K562 (cell line): ENCODE measurements at regions not wholly inside any gene's neighbourhood (a gene's known extent, or its start where the extent isn't known, plus 50 kb on each side); places are given as distances from the start of the nearest gene placed in this dataset.

ENCODE experiments used
- CHD1 ChIP-seq: fragments of 200-600 bp; sonication (generic); IDR thresholded peaks from one replicate; pipeline ENCODE4 v1.6.1; 2012; ENCODE audit warnings: mild to moderate bottlenecking, moderate library complexity, low read length, inconsistent platforms
- E4F1 ChIP-seq: fragments of 250-450 bp; sonication (Bioruptor Pico); IDR thresholded peaks from 2 replicates; pipeline ENCODE4 v1.5.0; 2021; ENCODE audit warnings: mild to moderate bottlenecking, borderline replicate concordance
- HNRNPL ChIP-seq: fragments of 200-400 bp; formaldehyde crosslinking; IDR thresholded peaks from 2 replicates; pipeline ENCODE4 v1.6.1; 2017; ENCODE audit warnings: low read depth, mild to moderate bottlenecking, low read length
- KAT2B ChIP-seq: IDR thresholded peaks from one replicate; pipeline ENCODE4 v1.6.1; 2012; ENCODE audit warnings: low read depth, mild to moderate bottlenecking, control low read depth, inconsistent platforms, low read length, moderate library complexity
- KAT8 ChIP-seq: fragments of 450-650 bp; IDR thresholded peaks from 2 replicates; pipeline ENCODE4 v1.6.1; 2016; ENCODE audit warnings: low read depth, mild to moderate bottlenecking
- KLF6 ChIP-seq: fragments of 250-450 bp; sonication (Bioruptor Pico); IDR thresholded peaks from 2 replicates; pipeline ENCODE4 v1.4.0; 2020; ENCODE audit warnings: mild to moderate bottlenecking, moderate library complexity, borderline replicate concordance
- MEF2D ChIP-seq: conservative IDR thresholded peaks from 2 replicates; pipeline ENCODE4 v1.6.1; 2016; ENCODE audit warnings: low read depth, missing genetic modification characterization, missing compliant biosample characterization
- NFXL1 ChIP-seq: fragments of 450-650 bp; formaldehyde crosslinking; IDR thresholded peaks from 2 replicates; pipeline ENCODE4 v1.4.0; 2021; ENCODE audit warnings: mild to moderate bottlenecking
- RBM14 ChIP-seq: fragments of 200-400 bp; formaldehyde crosslinking; IDR thresholded peaks from 2 replicates; pipeline ENCODE4 v1.6.1; 2018; ENCODE audit warnings: low read depth, mild to moderate bottlenecking, low read length, moderate library complexity, borderline replicate concordance; ENCODE audit not compliant: insufficient read depth
- RHOXF2B ChIP-seq: fragments of 250-450 bp; sonication (Bioruptor Pico); conservative IDR thresholded peaks from 2 replicates; pipeline ENCODE4 v1.5.1; 2021
- XRCC4 ChIP-seq: IDR thresholded peaks from one replicate; pipeline ENCODE4 v1.6.1; 2011; ENCODE audit not compliant: insufficient read depth, insufficient read length; ENCODE audit errors: extremely low read depth
- ZNF124 ChIP-seq: sonication (generic); formaldehyde crosslinking; IDR thresholded peaks from 2 replicates; pipeline ENCODE4 v1.8.1; 2022; ENCODE audit warnings: missing genetic modification reagents
- ZNF197 ChIP-seq: fragments of 200-800 bp; sonication (Bioruptor generic); IDR thresholded peaks from 2 replicates; pipeline ENCODE4 v1.6.1; 2016; ENCODE audit warnings: low read depth, missing genetic modification characterization, missing compliant biosample characterization
- ZNF239 ChIP-seq: fragments of 250-450 bp; sonication (Bioruptor Pico); IDR thresholded peaks from 2 replicates; pipeline ENCODE4 v1.4.0; 2020; ENCODE audit warnings: mild to moderate bottlenecking
- ZNF354B ChIP-seq: fragments of 250-450 bp; sonication (Bioruptor Pico); IDR thresholded peaks from 2 replicates; pipeline ENCODE4 v1.4.0; 2020
- ZNF41 ChIP-seq: fragments of 250-450 bp; sonication (Bioruptor Pico); conservative IDR thresholded peaks from 2 replicates; pipeline ENCODE4 v1.4.0; 2020; ENCODE audit warnings: mild to moderate bottlenecking
- ZNF668 ChIP-seq: fragments of 250-450 bp; sonication (Bioruptor Pico); IDR thresholded peaks from 2 replicates; pipeline ENCODE4 v1.8.0; 2022; ENCODE audit warnings: mild to moderate bottlenecking, inconsistent platforms
- ZNF75A ChIP-seq: fragments of 450-650 bp; formaldehyde crosslinking; IDR thresholded peaks from 2 replicates; pipeline ENCODE4 v1.4.0; 2020; ENCODE audit warnings: mild to moderate bottlenecking
- ZSCAN29 ChIP-seq: fragments of 450-650 bp; IDR thresholded peaks from 2 replicates; pipeline ENCODE4 v1.6.1; 2017
- TF ChIP-seq, protein P1 (sequence below): fragments of 450-650 bp; IDR thresholded peaks from 2 replicates; pipeline ENCODE4 v1.6.1; 2017; ENCODE audit warnings: antibody characterized with exemption, mild to moderate bottlenecking
- TF ChIP-seq, protein P2 (sequence below), 3 experiments: fragments of 200-800 bp in 1 of 3; sonication (Bioruptor generic) in 1 of 3; sonication (generic) in 1 of 3; formaldehyde crosslinking in 1 of 3; IDR thresholded peaks; 2 replicates each; pipeline versions ENCODE4 v1.6.1 to v1.8.0; 2016 to 2022; ENCODE audit warnings: mild to moderate bottlenecking in 2 of 3, missing compliant biosample characterization in 2 of 3, missing genetic modification characterization in 2 of 3, missing genetic modification reagents in 1 of 3

DNA sequence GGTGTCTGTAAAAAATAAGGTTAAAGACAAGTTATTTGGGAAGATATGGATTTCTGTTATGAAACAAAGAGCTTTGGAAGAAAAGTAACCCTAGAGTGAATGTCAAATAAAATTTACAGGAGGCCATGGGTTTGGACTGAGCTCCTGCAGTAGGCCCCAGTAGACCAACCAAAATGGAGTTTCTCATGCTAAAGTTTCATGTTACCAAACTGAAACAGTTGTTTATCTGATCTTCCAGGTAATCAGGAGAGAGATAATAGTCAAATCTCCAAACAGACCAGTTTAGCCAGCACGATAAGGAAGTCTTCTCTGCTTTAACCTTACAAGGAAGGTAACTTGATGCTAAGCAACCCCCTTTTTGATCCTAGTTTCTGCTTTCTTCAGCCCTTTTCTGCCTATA is 60.7 kb upstream of the ICA1 start (continued):
- TF ChIP-seq ZNF197 (CRISPR knock-in tag) = peak; percentile 88; the same call in 1 of the 2 replicates
- no peak for TF ChIP-seq ZNF124 (CRISPR knock-in tag)
- TF ChIP-seq, protein P1, sequence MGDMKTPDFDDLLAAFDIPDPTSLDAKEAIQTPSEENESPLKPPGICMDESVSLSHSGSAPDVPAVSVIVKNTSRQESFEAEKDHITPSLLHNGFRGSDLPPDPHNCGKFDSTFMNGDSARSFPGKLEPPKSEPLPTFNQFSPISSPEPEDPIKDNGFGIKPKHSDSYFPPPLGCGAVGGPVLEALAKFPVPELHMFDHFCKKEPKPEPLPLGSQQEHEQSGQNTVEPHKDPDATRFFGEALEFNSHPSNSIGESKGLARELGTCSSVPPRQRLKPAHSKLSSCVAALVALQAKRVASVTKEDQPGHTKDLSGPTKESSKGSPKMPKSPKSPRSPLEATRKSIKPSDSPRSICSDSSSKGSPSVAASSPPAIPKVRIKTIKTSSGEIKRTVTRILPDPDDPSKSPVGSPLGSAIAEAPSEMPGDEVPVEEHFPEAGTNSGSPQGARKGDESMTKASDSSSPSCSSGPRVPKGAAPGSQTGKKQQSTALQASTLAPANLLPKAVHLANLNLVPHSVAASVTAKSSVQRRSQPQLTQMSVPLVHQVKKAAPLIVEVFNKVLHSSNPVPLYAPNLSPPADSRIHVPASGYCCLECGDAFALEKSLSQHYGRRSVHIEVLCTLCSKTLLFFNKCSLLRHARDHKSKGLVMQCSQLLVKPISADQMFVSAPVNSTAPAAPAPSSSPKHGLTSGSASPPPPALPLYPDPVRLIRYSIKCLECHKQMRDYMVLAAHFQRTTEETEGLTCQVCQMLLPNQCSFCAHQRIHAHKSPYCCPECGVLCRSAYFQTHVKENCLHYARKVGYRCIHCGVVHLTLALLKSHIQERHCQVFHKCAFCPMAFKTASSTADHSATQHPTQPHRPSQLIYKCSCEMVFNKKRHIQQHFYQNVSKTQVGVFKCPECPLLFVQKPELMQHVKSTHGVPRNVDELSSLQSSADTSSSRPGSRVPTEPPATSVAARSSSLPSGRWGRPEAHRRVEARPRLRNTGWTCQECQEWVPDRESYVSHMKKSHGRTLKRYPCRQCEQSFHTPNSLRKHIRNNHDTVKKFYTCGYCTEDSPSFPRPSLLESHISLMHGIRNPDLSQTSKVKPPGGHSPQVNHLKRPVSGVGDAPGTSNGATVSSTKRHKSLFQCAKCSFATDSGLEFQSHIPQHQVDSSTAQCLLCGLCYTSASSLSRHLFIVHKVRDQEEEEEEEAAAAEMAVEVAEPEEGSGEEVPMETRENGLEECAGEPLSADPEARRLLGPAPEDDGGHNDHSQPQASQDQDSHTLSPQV = peak; percentile 88
- TF ChIP-seq, protein P2, sequence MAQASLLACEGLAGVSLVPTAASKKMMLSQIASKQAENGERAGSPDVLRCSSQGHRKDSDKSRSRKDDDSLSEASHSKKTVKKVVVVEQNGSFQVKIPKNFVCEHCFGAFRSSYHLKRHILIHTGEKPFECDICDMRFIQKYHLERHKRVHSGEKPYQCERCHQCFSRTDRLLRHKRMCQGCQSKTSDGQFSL (CRISPR knock-in tag; IDR thresholded peaks at IDR 0.05) = no peak
- TF ChIP-seq, protein P2 (tag; IDR thresholded peaks at IDR 0.05) = peak in 1 of 2 experiments; percentile 80; a peak in 2 of 4 replicates
- 0 out of 2 replicates have a peak, but pooled peaks have one; percentile 23 for TF ChIP-seq NFXL1 (CRISPR knock-in tag)
- no peak for TF ChIP-seq KAT2B
- peak; percentile 83 for TF ChIP-seq ZNF41 (CRISPR knock-in tag)
- TF ChIP-seq KAT8 = no peak
- no peak for TF ChIP-seq ZSCAN29
- TF ChIP-seq E4F1 (CRISPR knock-in tag) = no peak
- peak; percentile 93 for TF ChIP-seq KLF6 (CRISPR knock-in tag)
- no peak for TF ChIP-seq XRCC4
- TF ChIP-seq RHOXF2B (CRISPR knock-in tag) = no peak
- TF ChIP-seq CHD1 = no peak
- 0 out of 2 replicates have a peak, but pooled peaks have one; percentile 36 for TF ChIP-seq ZNF75A (CRISPR knock-in tag)
- TF ChIP-seq ZNF354B = peak; percentile 44; the same call in 1 of the 2 replicates
- peak; percentile 79 for TF ChIP-seq ZNF239 (CRISPR knock-in tag)
- TF ChIP-seq MEF2D = peak; percentile 59; the same call in 1 of the 2 replicates
- TF ChIP-seq ZNF668 (CRISPR knock-in tag) = 0 out of 2 replicates have a peak, but pooled peaks have one; percentile 37
- no peak for TF ChIP-seq HNRNPL
- TF ChIP-seq RBM14 = no peak
